Astrocyte (in vitro differentiated cells and primary cell): ENCODE measurements at regions not wholly inside any gene's neighbourhood (a gene's known extent, or its start where the extent isn't known, plus 50 kb on each side); places are given as distances from the start of the nearest gene placed in this dataset.

ENCODE experiments used
- DNase-seq: peaks from one replicate; pipeline ENCODE4 v3.0.0-alpha.2; 2010; ENCODE audit warnings: low read depth
- FAIRE-seq: peaks from 2 replicates; lab custom pipeline; 2011; peaks lifted over from hg19 to GRCh38; lab: Jason Lieb, UNC
- H2AFZ ChIP-seq: 2 replicates; pipeline ENCODE4 v1.6.0; 2012; ENCODE audit warnings: low read depth, low read length, inconsistent platforms
- H3K27ac ChIP-seq: 2 replicates; pipeline ENCODE4 v1.5.1; 2011; ENCODE audit warnings: low read depth, low read length, inconsistent platforms
- H3K27me3 ChIP-seq: 2 replicates; pipeline ENCODE4 v1.6.0; 2011; ENCODE audit warnings: low read length, inconsistent platforms; ENCODE audit not compliant: insufficient read depth
- H3K36me3 ChIP-seq: 2 replicates; pipeline ENCODE4 v1.5.1; 2011; ENCODE audit warnings: low read length, inconsistent platforms; ENCODE audit not compliant: insufficient read depth
- H3K4me1 ChIP-seq: 2 replicates; pipeline ENCODE4 v1.5.1; 2011; ENCODE audit warnings: low read length, inconsistent platforms; ENCODE audit not compliant: insufficient read depth
- H3K4me2 ChIP-seq: 2 replicates; pipeline ENCODE4 v1.6.0; 2012; ENCODE audit warnings: low read length, inconsistent platforms
- H3K4me3 ChIP-seq: 2 replicates; pipeline ENCODE4 v1.5.1; 2011; ENCODE audit warnings: low read depth, mild to moderate bottlenecking, low read length, inconsistent platforms; ENCODE audit not compliant: insufficient read depth
- H3K79me2 ChIP-seq: 2 replicates; pipeline ENCODE4 v1.6.0; 2012; ENCODE audit warnings: mild to moderate bottlenecking, low read length, inconsistent platforms; ENCODE audit not compliant: insufficient read depth
- H3K9ac ChIP-seq: 2 replicates; pipeline ENCODE4 v1.6.0; 2012; ENCODE audit warnings: mild to moderate bottlenecking, low read length, inconsistent platforms
- H3K9me3 ChIP-seq: 2 replicates; pipeline ENCODE4 v1.5.1; 2012; ENCODE audit warnings: low read depth, mild to moderate bottlenecking, low read length, inconsistent platforms; ENCODE audit not compliant: insufficient read depth
- H4K20me1 ChIP-seq: 2 replicates; pipeline ENCODE4 v1.6.0; 2012; ENCODE audit warnings: low read length, inconsistent platforms; ENCODE audit not compliant: insufficient read depth
- H3K27ac Mint-ChIP-seq: one replicate; pipeline ENCODE4 v1.8.0; 2021; ENCODE audit warnings: mild to moderate bottlenecking, mixed read lengths; ENCODE audit not compliant: unreplicated experiment
- H3K27me3 Mint-ChIP-seq: one replicate; pipeline ENCODE4 v1.8.0; 2021; ENCODE audit warnings: low read depth, mixed read lengths; ENCODE audit not compliant: unreplicated experiment
- H3K36me3 Mint-ChIP-seq: one replicate; pipeline ENCODE4 v1.8.0; 2021; ENCODE audit warnings: low read depth, mixed read lengths; ENCODE audit not compliant: unreplicated experiment
- H3K4me1 Mint-ChIP-seq: one replicate; pipeline ENCODE4 v1.8.0; 2021; ENCODE audit warnings: low read depth, mixed read lengths; ENCODE audit not compliant: unreplicated experiment
- H3K4me3 Mint-ChIP-seq: one replicate; pipeline ENCODE4 v1.8.0; 2021; ENCODE audit warnings: mild to moderate bottlenecking, moderate library complexity, mixed read lengths; ENCODE audit not compliant: unreplicated experiment
- H3K9me3 Mint-ChIP-seq: one replicate; pipeline ENCODE4 v1.8.0; 2021; ENCODE audit warnings: mild to moderate bottlenecking, mixed read lengths; ENCODE audit not compliant: unreplicated experiment
- CTCF ChIP-seq: IDR thresholded peaks from 2 replicates; pipeline ENCODE4 v1.5.1; 2011; ENCODE audit warnings: low read depth, mild to moderate bottlenecking, inconsistent platforms, low read length, moderate library complexity; ENCODE audit not compliant: insufficient read depth
- EZH2 ChIP-seq: IDR thresholded peaks from 2 replicates; pipeline ENCODE4 v1.6.1; 2012; ENCODE audit warnings: mild to moderate bottlenecking, low read length, inconsistent platforms; ENCODE audit not compliant: insufficient read depth

- Mint-ChIP-seq H3K9me3 (peaks cover 2% of the 10 kb centered on the region), H3K36me3 (no peaks in the 10 kb centered on the region), H3K27ac (no peak overlapping the region), H3K27me3 (no peaks in the 10 kb centered on the region), H3K4me3 (no peak overlapping the region), H3K4me1 (no peaks in the 10 kb centered on the region)
- TF ChIP-seq CTCF: no peak
- TF ChIP-seq EZH2: no peak
- peaks cover 4% of the 10 kb centered on the region for H3K9me3 ChIP-seq
- no peaks in the 10 kb centered on the region for H3K36me3 ChIP-seq
- no peaks in the 10 kb centered on the region for H3K79me2 ChIP-seq
- no peak overlapping the region for H3K4me2 ChIP-seq
- H2AFZ ChIP-seq: no peak overlapping the region
- H3K27me3 ChIP-seq: no peaks in the 10 kb centered on the region
- no peak overlapping the region for H3K27ac ChIP-seq
- no peak overlapping the region for H3K9ac ChIP-seq
- no peak for FAIRE-seq
- no peak overlapping the region for H3K4me3 ChIP-seq
- H4K20me1 ChIP-seq: no peaks in the 10 kb centered on the region
- DNase-seq: no peak
- H3K4me1 ChIP-seq: no peaks in the 10 kb centered on the region
Measured at GRCh38 chr12:60290532-60290931, 694.7 kb downstream of the SLC16A7 start.

GRCh38 chr12:60308366-60308991, 712.6 kb downstream of the SLC16A7 start:
- H3K4me3 ChIP-seq: no peak overlapping the region
- H4K20me1 ChIP-seq: no peaks in the 10 kb centered on the region
- Mint-ChIP-seq H3K9me3 (no peaks in the 10 kb centered on the region), H3K27ac (no peak overlapping the region), H3K27me3 (no peaks in the 10 kb centered on the region), H3K4me1 (no peaks in the 10 kb centered on the region), H3K4me3 (no peak overlapping the region), H3K36me3 (no peaks in the 10 kb centered on the region)
- no peak overlapping the region for H3K4me2 ChIP-seq
- DNase-seq (peak; percentile 41), FAIRE-seq (no peak)
- no peaks in the 10 kb centered on the region for H3K36me3 ChIP-seq
- H3K27ac ChIP-seq: no peak overlapping the region
- no peaks in the 10 kb centered on the region for H3K4me1 ChIP-seq
- no peak overlapping the region for H3K9ac ChIP-seq
- no peaks in the 10 kb centered on the region for H3K27me3 ChIP-seq
- TF ChIP-seq CTCF: no peak
- no peak for TF ChIP-seq EZH2
- no peak overlapping the region for H2AFZ ChIP-seq
- H3K79me2 ChIP-seq: no peaks in the 10 kb centered on the region
- no peaks in the 10 kb centered on the region for H3K9me3 ChIP-seq

- H3K9me3 ChIP-seq: no peaks in the 10 kb centered on the region
- no peak for FAIRE-seq
- no peak overlapping the region for H3K27ac Mint-ChIP-seq
- H3K4me2 ChIP-seq: no peak overlapping the region
- H3K4me3 ChIP-seq: no peak overlapping the region
- H3K79me2 ChIP-seq: no peaks in the 10 kb centered on the region
- no peak overlapping the region for H3K27ac ChIP-seq
- H3K4me1 ChIP-seq: no peaks in the 10 kb centered on the region
- no peaks in the 10 kb centered on the region for H3K36me3 ChIP-seq
- no peak overlapping the region for H2AFZ ChIP-seq
- no peak overlapping the region for H3K4me3 Mint-ChIP-seq
- H4K20me1 ChIP-seq: no peaks in the 10 kb centered on the region
- H3K9me3 Mint-ChIP-seq: no peaks in the 10 kb centered on the region
- no peaks in the 10 kb centered on the region for H3K27me3 Mint-ChIP-seq
- H3K4me1 Mint-ChIP-seq: no peaks in the 10 kb centered on the region
- H3K27me3 ChIP-seq: no peaks in the 10 kb centered on the region
- DNase-seq: no peak
- H3K36me3 Mint-ChIP-seq: no peaks in the 10 kb centered on the region
- H3K9ac ChIP-seq: no peak overlapping the region
- TF ChIP-seq EZH2 (no peak), CTCF (no peak)
Measured at GRCh38 chr12:60311940-60312339, 716.1 kb downstream of the SLC16A7 start.
